IMR-90 (cell line): ENCODE measurements at regions not wholly inside any gene's neighbourhood (a gene's known extent, or its start where the extent isn't known, plus 50 kb on each side); places are given as distances from the start of the nearest gene placed in this dataset.
"Not testable (repeated sequence)": the region's sequence is repeated elsewhere in the genome, so short reads cannot be mapped to it uniquely, and the experiment has no call there.

Experiments used
- ATAC-seq: fragments of 200-7000 bp; cut with Tn5 transposase; 2 replicates; pipeline ENCODE4 v1.9.1; 2020; ENCODE audit warnings: low read depth, mild to moderate bottlenecking, moderate library complexity
- BruUV-seq: library from RNA; stranded (reverse); fragments of 400-500 nt; replicated peaks from 2 replicates; lab custom pipeline; 2021; lab: Mats Ljungman, UMichigan
- CTCF ChIA-PET: fragments of 300-600 bp; formaldehyde crosslinking; extraction: SDS; loops from one replicate; lab custom pipeline; 2021; ENCODE audit warnings: antibody characterized with exemption; lab: Yijun Ruan, JAX
- POLR2A ChIA-PET: fragments of 300-600 bp; sonication (Branson Sonifier 250); formaldehyde crosslinking; loops from one replicate; lab custom pipeline; 2022; ENCODE audit warnings: antibody characterized with exemption; ENCODE audit not compliant: unreplicated experiment; lab: Charles Lee
- DNase-seq: peaks from one replicate; pipeline ENCODE4 v3.0.0; 2013
- H2AFZ ChIP-seq: replicated peaks from 2 replicates; pipeline ENCODE3; 2013; ENCODE audit warnings: low read length, mild to moderate bottlenecking; ENCODE audit not compliant: poor library complexity
- H2AK5ac ChIP-seq: 2 replicates; pipeline ENCODE4 v1.6.1; 2013; ENCODE audit warnings: low read depth, low read length, inconsistent platforms
- H2AK9ac ChIP-seq: replicated peaks from 2 replicates; pipeline ENCODE3; 2013; ENCODE audit warnings: mild to moderate bottlenecking, low read depth, low read length, moderate library complexity; ENCODE audit not compliant: poor library complexity
- H2BK120ac ChIP-seq: 2 replicates; pipeline ENCODE4 v1.6.1; 2013; ENCODE audit warnings: low read depth, low read length, inconsistent platforms
- H2BK15ac ChIP-seq: 3 replicates; pipeline ENCODE4 v1.6.1; 2013; ENCODE audit warnings: low read depth, low read length, inconsistent platforms
- H2BK20ac ChIP-seq: 2 replicates; pipeline ENCODE4 v1.6.1; 2013; ENCODE audit warnings: low read depth, mild to moderate bottlenecking, inconsistent platforms, low read length, moderate library complexity
- H2BK5ac ChIP-seq: 2 replicates; pipeline ENCODE4 v1.6.1; 2013; ENCODE audit warnings: mild to moderate bottlenecking, low read depth, low read length, inconsistent platforms; ENCODE audit not compliant: poor library complexity, severe bottlenecking
- H3K14ac ChIP-seq: replicated peaks from 2 replicates; pipeline ENCODE4 v1.6.1; 2013; ENCODE audit warnings: low read depth, low read length, inconsistent platforms
- H3K18ac ChIP-seq: 2 replicates; pipeline ENCODE4 v1.6.1; 2013; ENCODE audit warnings: low read depth, low read length, control low read depth
- H3K23ac ChIP-seq: 2 replicates; pipeline ENCODE4 v1.6.1; 2013; ENCODE audit warnings: low read depth, low read length, inconsistent platforms
- H3K27ac ChIP-seq: 2 replicates; pipeline ENCODE4 v1.5.1; 2013; ENCODE audit warnings: mild to moderate bottlenecking, control low read depth, low read length; ENCODE audit not compliant: insufficient read depth
- H3K27me3 ChIP-seq: 2 replicates; pipeline ENCODE4 v1.6.1; 2013; ENCODE audit warnings: low read length; ENCODE audit not compliant: control insufficient read depth, insufficient read depth
- H3K36me3 ChIP-seq: 2 replicates; pipeline ENCODE4 v1.6.1; 2013; ENCODE audit warnings: low read length, mixed read lengths; ENCODE audit not compliant: control insufficient read depth, insufficient read depth
- H3K4ac ChIP-seq: 2 replicates; pipeline ENCODE4 v1.6.1; 2013; ENCODE audit warnings: low read depth, low read length, inconsistent platforms
- H3K4me1 ChIP-seq: 2 replicates; pipeline ENCODE4 v1.6.1; 2013; ENCODE audit warnings: low read length, mixed read lengths; ENCODE audit not compliant: control insufficient read depth, insufficient read depth
- H3K4me2 ChIP-seq: 2 replicates; pipeline ENCODE4 v1.6.1; 2013; ENCODE audit warnings: low read depth, mild to moderate bottlenecking, control low read depth, low read length, moderate library complexity
- H3K4me3 ChIP-seq: 2 replicates; pipeline ENCODE4 v1.5.1; 2013; ENCODE audit warnings: low read depth, mild to moderate bottlenecking, control low read depth, low read length, moderate library complexity; ENCODE audit not compliant: insufficient read depth
- H3K56ac ChIP-seq: 2 replicates; pipeline ENCODE4 v1.6.1; 2013; ENCODE audit warnings: low read length, inconsistent platforms; ENCODE audit not compliant: insufficient read depth; ENCODE audit errors: extremely low read depth
- H3K79me1 ChIP-seq, 2 experiments: 2 replicates each; pipeline ENCODE4 v1.6.1; 2013; ENCODE audit warnings: low read length in 2 of 2, inconsistent platforms in 1 of 2, low read depth in 1 of 2
- H3K9ac ChIP-seq: 2 replicates; pipeline ENCODE4 v1.6.1; 2013; ENCODE audit warnings: low read depth, low read length, control low read depth
- H3K9me1 ChIP-seq: 2 replicates; pipeline ENCODE4 v1.6.1; 2013; ENCODE audit warnings: low read length, inconsistent platforms; ENCODE audit not compliant: insufficient read depth
- H3K9me3 ChIP-seq: 2 replicates; pipeline ENCODE4 v1.6.1; 2013; ENCODE audit warnings: low read length; ENCODE audit not compliant: control insufficient read depth, insufficient read depth
- H4K20me1 ChIP-seq: 2 replicates; pipeline ENCODE4 v1.6.1; 2013; ENCODE audit warnings: low read length, inconsistent platforms; ENCODE audit not compliant: insufficient read depth
- H4K5ac ChIP-seq: 2 replicates; pipeline ENCODE4 v1.6.1; 2013; ENCODE audit warnings: mild to moderate bottlenecking, low read depth, low read length, control low read depth
- H4K8ac ChIP-seq, 2 experiments: 2 replicates each; pipeline ENCODE4 v1.6.1; 2013; ENCODE audit warnings: low read depth in 2 of 2, low read length in 2 of 2, control low read depth in 1 of 2, inconsistent platforms in 1 of 2
- H4K91ac ChIP-seq: 2 replicates; pipeline ENCODE4 v1.6.1; 2013; ENCODE audit warnings: low read depth, low read length, inconsistent platforms; ENCODE audit not compliant: insufficient read depth
- BHLHE40 ChIP-seq: fragments of 150-350 bp; IDR thresholded peaks from 2 replicates; pipeline ENCODE4 v1.6.1; 2016; ENCODE audit warnings: mild to moderate bottlenecking, low read depth, low read length
- CEBPB ChIP-seq: IDR thresholded peaks from 2 replicates; pipeline ENCODE4 v1.6.1; 2012; ENCODE audit warnings: low read depth, low read length, improper control_type of control experiment
- NFE2L2 ChIP-seq: fragments of 150-350 bp; IDR thresholded peaks from 2 replicates; pipeline ENCODE4 v1.6.1; 2016; ENCODE audit warnings: low read depth, mild to moderate bottlenecking, low read length
- POLR2A ChIP-seq: IDR thresholded peaks from 2 replicates; pipeline ENCODE4 v1.6.1; 2012; ENCODE audit warnings: mild to moderate bottlenecking, low read depth, low read length
- RAD21 ChIP-seq: IDR thresholded peaks from 2 replicates; pipeline ENCODE4 v1.6.1; 2012; ENCODE audit warnings: low read length, improper control_type of control experiment
- RCOR1 ChIP-seq: IDR thresholded peaks from 2 replicates; pipeline ENCODE4 v1.6.1; 2012; ENCODE audit warnings: mild to moderate bottlenecking, low read length, improper control_type of control experiment; ENCODE audit not compliant: insufficient replicate concordance
- RFX5 ChIP-seq: IDR thresholded peaks from 2 replicates; pipeline ENCODE4 v1.8.0; 2012; ENCODE audit warnings: low read depth, mild to moderate bottlenecking, low read length, moderate library complexity
- WGBS, 2 experiments: methylation state at CpG; one replicate each; pipeline versions ENCODE4 v1.1.5 to v1.1.7; 2013; ENCODE audit warnings: missing lambda C conversion rate in 2 of 2; ENCODE audit not compliant: insufficient read length in 1 of 2; ENCODE audit errors: extremely low coverage in 2 of 2; 5-methylcytosine and 5-hydroxymethylcytosine counted together
- dilution Hi-C: fragments of 300-500 bp; cut with HindIII; formaldehyde crosslinking; loops from one replicate; pipeline ENCODE4 v1.14.3; 2018; ENCODE audit warnings: low sequenced_read_pairs; ENCODE audit not compliant: unreplicated experiment
- in situ Hi-C: fragments of 300-500 bp; cut with MboI; formaldehyde crosslinking; loops from 3 replicates; pipeline ENCODE4 v1.14.3; 2019; ENCODE audit warnings: low sequenced_read_pairs, inconsistent platforms, mixed read lengths
- intact Hi-C: fragments of 100-400 bp; cut with micrococcal nuclease; formaldehyde crosslinking; loops from 2 replicates; pipeline ENCODE4 v1.10.0; 2022

DNA sequence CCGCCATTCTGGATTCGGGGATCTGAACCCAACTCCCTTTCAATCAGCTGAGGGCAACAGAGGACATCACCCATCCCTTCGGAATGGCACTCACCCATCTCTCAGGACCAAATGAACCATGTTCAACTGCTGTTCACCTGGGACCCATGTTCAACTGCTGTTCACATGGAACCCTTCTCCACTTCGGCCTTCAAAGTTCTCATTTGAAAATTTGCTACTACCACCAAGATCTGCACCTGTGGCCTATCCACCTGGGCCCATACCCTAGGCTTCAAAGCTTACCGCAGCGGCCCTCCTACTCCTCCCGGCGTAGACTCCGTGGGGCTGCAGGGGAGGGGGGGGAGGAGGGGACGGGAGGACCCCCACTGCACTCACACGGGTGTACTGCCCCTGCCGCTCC, 119.2 kb upstream of the ANKRD30BL start:
- no peak overlapping the region for H3K56ac ChIP-seq
- H2AFZ ChIP-seq, result no peak overlapping the region
- no peak for ATAC-seq
- 83% methylated on average over 3 of the region's 12 CpGs; no CpG with 5 or more reads in 1 of the 2 experiments for WGBS, 2 experiments
- no peak overlapping the region for H4K8ac ChIP-seq
- no peak for TF ChIP-seq CEBPB
- TF ChIP-seq NFE2L2, result no peak
- no peak for TF ChIP-seq RFX5
- TF ChIP-seq RAD21, result no peak
- TF ChIP-seq BHLHE40, result no peak
- no peak for TF ChIP-seq RCOR1
- TF ChIP-seq POLR2A, result no peak
- ChIA-PET POLR2A (no interaction called here), CTCF (no interaction called here)
- no peak overlapping the region for H3K23ac ChIP-seq
- no peak overlapping the region for H2BK15ac ChIP-seq
- no peak overlapping the region for H2AK5ac ChIP-seq
- H2BK120ac ChIP-seq, result no peak overlapping the region
- H3K27ac ChIP-seq, result no peak overlapping the region
- no peaks in the 10 kb centered on the region for H3K4me1 ChIP-seq
- in situ Hi-C loops (no loop called here), intact Hi-C loops (no loop called here), dilution Hi-C loops (no loop called here)
- H3K79me1 ChIP-seq, result no peaks in the 10 kb centered on the region
- no peak overlapping the region for H3K18ac ChIP-seq
- BruUV-seq, result no TSS peak
- peaks cover 6% of the 10 kb centered on the region; the same call in 1 of the 2 replicates for H3K9me3 ChIP-seq
- no peaks in the 10 kb centered on the region for H3K36me3 ChIP-seq
- no peak overlapping the region for H3K4me3 ChIP-seq
- no peak overlapping the region for H4K91ac ChIP-seq
- DNase-seq, result no peak
- H3K9ac ChIP-seq, result no peak overlapping the region
- no peaks in the 10 kb centered on the region for H3K27me3 ChIP-seq
- no peak overlapping the region for H3K4me2 ChIP-seq
- no peak overlapping the region for H2BK20ac ChIP-seq
- H3K14ac ChIP-seq, result no peak overlapping the region
- H3K9me1 ChIP-seq, result no peaks in the 10 kb centered on the region
- no peak overlapping the region for H2BK5ac ChIP-seq
- no peaks in the 10 kb centered on the region for H4K20me1 ChIP-seq
- no peak overlapping the region for H4K5ac ChIP-seq
- no peak overlapping the region for H3K4ac ChIP-seq
- H2AK9ac ChIP-seq, result no peak overlapping the region

- H3K9me3 ChIP-seq, ATAC-seq, H3K79me1 ChIP-seq, H3K9me1 ChIP-seq, H3K14ac ChIP-seq, H2BK120ac ChIP-seq, H2AFZ ChIP-seq, H3K18ac ChIP-seq, POLR2A ChIA-PET, H2BK15ac ChIP-seq, DNase-seq, H4K91ac ChIP-seq, H2AK9ac ChIP-seq, H3K36me3 ChIP-seq, H3K56ac ChIP-seq, H3K27me3 ChIP-seq, H3K4me2 ChIP-seq, H3K9ac ChIP-seq, H2AK5ac ChIP-seq, H3K4me1 ChIP-seq, H2BK5ac ChIP-seq, H3K27ac ChIP-seq, intact Hi-C loops, H3K4ac ChIP-seq, H4K8ac ChIP-seq, in situ Hi-C loops, H3K4me3 ChIP-seq, H3K23ac ChIP-seq, BruUV-seq, H2BK20ac ChIP-seq, H4K20me1 ChIP-seq, dilution Hi-C loops, H4K5ac ChIP-seq, CTCF ChIA-PET: not testable (repeated sequence)
- WGBS, 2 experiments, result 29% methylated on average over 1 of the region's 6 CpGs; no CpG with 5 or more reads in 1 of the 2 experiments
Observed at GRCh38 chr2:132282104-132282503, 120.4 kb upstream of the ANKRD30BL start.
